IMR-90 (cell line): ENCODE measurements at regions not wholly inside any gene's neighbourhood (a gene's known extent, or its start where the extent isn't known, plus 50 kb on each side); places are given as distances from the start of the nearest gene placed in this dataset.

Source experiments
- ATAC-seq: fragments of 200-7000 bp; cut with Tn5 transposase; 2 replicates; pipeline ENCODE4 v1.9.1; 2020; ENCODE audit warnings: low read depth, mild to moderate bottlenecking, moderate library complexity
- BruUV-seq: library from RNA; stranded (reverse); fragments of 400-500 nt; replicated peaks from 2 replicates; lab custom pipeline; 2021; lab: Mats Ljungman, UMichigan
- CTCF ChIA-PET: fragments of 300-600 bp; formaldehyde crosslinking; extraction: SDS; loops from one replicate; lab custom pipeline; 2021; ENCODE audit warnings: antibody characterized with exemption; lab: Yijun Ruan, JAX
- POLR2A ChIA-PET: fragments of 300-600 bp; sonication (Branson Sonifier 250); formaldehyde crosslinking; loops from one replicate; lab custom pipeline; 2022; ENCODE audit warnings: antibody characterized with exemption; ENCODE audit not compliant: unreplicated experiment; lab: Charles Lee
- DNase-seq: peaks from one replicate; pipeline ENCODE4 v3.0.0; 2013
- H2AFZ ChIP-seq: replicated peaks from 2 replicates; pipeline ENCODE3; 2013; ENCODE audit warnings: low read length, mild to moderate bottlenecking; ENCODE audit not compliant: poor library complexity
- H2AK5ac ChIP-seq: 2 replicates; pipeline ENCODE4 v1.6.1; 2013; ENCODE audit warnings: low read depth, low read length, inconsistent platforms
- H2AK9ac ChIP-seq: replicated peaks from 2 replicates; pipeline ENCODE3; 2013; ENCODE audit warnings: mild to moderate bottlenecking, low read depth, low read length, moderate library complexity; ENCODE audit not compliant: poor library complexity
- H2BK120ac ChIP-seq: 2 replicates; pipeline ENCODE4 v1.6.1; 2013; ENCODE audit warnings: low read depth, low read length, inconsistent platforms
- H2BK15ac ChIP-seq: 3 replicates; pipeline ENCODE4 v1.6.1; 2013; ENCODE audit warnings: low read depth, low read length, inconsistent platforms
- H2BK20ac ChIP-seq: 2 replicates; pipeline ENCODE4 v1.6.1; 2013; ENCODE audit warnings: low read depth, mild to moderate bottlenecking, inconsistent platforms, low read length, moderate library complexity
- H2BK5ac ChIP-seq: 2 replicates; pipeline ENCODE4 v1.6.1; 2013; ENCODE audit warnings: mild to moderate bottlenecking, low read depth, low read length, inconsistent platforms; ENCODE audit not compliant: poor library complexity, severe bottlenecking
- H3K14ac ChIP-seq: replicated peaks from 2 replicates; pipeline ENCODE4 v1.6.1; 2013; ENCODE audit warnings: low read depth, low read length, inconsistent platforms
- H3K18ac ChIP-seq: 2 replicates; pipeline ENCODE4 v1.6.1; 2013; ENCODE audit warnings: low read depth, low read length, control low read depth
- H3K23ac ChIP-seq: 2 replicates; pipeline ENCODE4 v1.6.1; 2013; ENCODE audit warnings: low read depth, low read length, inconsistent platforms
- H3K27ac ChIP-seq: 2 replicates; pipeline ENCODE4 v1.5.1; 2013; ENCODE audit warnings: mild to moderate bottlenecking, control low read depth, low read length; ENCODE audit not compliant: insufficient read depth
- H3K27me3 ChIP-seq: 2 replicates; pipeline ENCODE4 v1.6.1; 2013; ENCODE audit warnings: low read length; ENCODE audit not compliant: control insufficient read depth, insufficient read depth
- H3K36me3 ChIP-seq: 2 replicates; pipeline ENCODE4 v1.6.1; 2013; ENCODE audit warnings: low read length, mixed read lengths; ENCODE audit not compliant: control insufficient read depth, insufficient read depth
- H3K4ac ChIP-seq: 2 replicates; pipeline ENCODE4 v1.6.1; 2013; ENCODE audit warnings: low read depth, low read length, inconsistent platforms
- H3K4me1 ChIP-seq: 2 replicates; pipeline ENCODE4 v1.6.1; 2013; ENCODE audit warnings: low read length, mixed read lengths; ENCODE audit not compliant: control insufficient read depth, insufficient read depth
- H3K4me2 ChIP-seq: 2 replicates; pipeline ENCODE4 v1.6.1; 2013; ENCODE audit warnings: low read depth, mild to moderate bottlenecking, control low read depth, low read length, moderate library complexity
- H3K4me3 ChIP-seq: 2 replicates; pipeline ENCODE4 v1.5.1; 2013; ENCODE audit warnings: low read depth, mild to moderate bottlenecking, control low read depth, low read length, moderate library complexity; ENCODE audit not compliant: insufficient read depth
- H3K56ac ChIP-seq: 2 replicates; pipeline ENCODE4 v1.6.1; 2013; ENCODE audit warnings: low read length, inconsistent platforms; ENCODE audit not compliant: insufficient read depth; ENCODE audit errors: extremely low read depth
- H3K79me1 ChIP-seq, 2 experiments: 2 replicates each; pipeline ENCODE4 v1.6.1; 2013; ENCODE audit warnings: low read length in 2 of 2, inconsistent platforms in 1 of 2, low read depth in 1 of 2
- H3K9ac ChIP-seq: 2 replicates; pipeline ENCODE4 v1.6.1; 2013; ENCODE audit warnings: low read depth, low read length, control low read depth
- H3K9me1 ChIP-seq: 2 replicates; pipeline ENCODE4 v1.6.1; 2013; ENCODE audit warnings: low read length, inconsistent platforms; ENCODE audit not compliant: insufficient read depth
- H3K9me3 ChIP-seq: 2 replicates; pipeline ENCODE4 v1.6.1; 2013; ENCODE audit warnings: low read length; ENCODE audit not compliant: control insufficient read depth, insufficient read depth
- H4K20me1 ChIP-seq: 2 replicates; pipeline ENCODE4 v1.6.1; 2013; ENCODE audit warnings: low read length, inconsistent platforms; ENCODE audit not compliant: insufficient read depth
- H4K5ac ChIP-seq: 2 replicates; pipeline ENCODE4 v1.6.1; 2013; ENCODE audit warnings: mild to moderate bottlenecking, low read depth, low read length, control low read depth
- H4K8ac ChIP-seq, 2 experiments: 2 replicates each; pipeline ENCODE4 v1.6.1; 2013; ENCODE audit warnings: low read depth in 2 of 2, low read length in 2 of 2, control low read depth in 1 of 2, inconsistent platforms in 1 of 2
- H4K91ac ChIP-seq: 2 replicates; pipeline ENCODE4 v1.6.1; 2013; ENCODE audit warnings: low read depth, low read length, inconsistent platforms; ENCODE audit not compliant: insufficient read depth
- BHLHE40 ChIP-seq: fragments of 150-350 bp; IDR thresholded peaks from 2 replicates; pipeline ENCODE4 v1.6.1; 2016; ENCODE audit warnings: mild to moderate bottlenecking, low read depth, low read length
- CEBPB ChIP-seq: IDR thresholded peaks from 2 replicates; pipeline ENCODE4 v1.6.1; 2012; ENCODE audit warnings: low read depth, low read length, improper control_type of control experiment
- CHD1 ChIP-seq: IDR thresholded peaks from 2 replicates; pipeline ENCODE4 v1.6.1; 2012; ENCODE audit warnings: low read depth, low read length, improper control_type of control experiment
- FOS ChIP-seq: fragments of 150-350 bp; IDR thresholded peaks from 2 replicates; pipeline ENCODE4 v1.6.1; 2016; ENCODE audit warnings: low read depth, low read length
- POLR2A ChIP-seq: IDR thresholded peaks from 2 replicates; pipeline ENCODE4 v1.6.1; 2012; ENCODE audit warnings: mild to moderate bottlenecking, low read depth, low read length
- RCOR1 ChIP-seq: IDR thresholded peaks from 2 replicates; pipeline ENCODE4 v1.6.1; 2012; ENCODE audit warnings: mild to moderate bottlenecking, low read length, improper control_type of control experiment; ENCODE audit not compliant: insufficient replicate concordance
- SMC3 ChIP-seq: fragments of 150-350 bp; IDR thresholded peaks from 2 replicates; pipeline ENCODE4 v1.6.1; 2016; ENCODE audit warnings: low read depth, mild to moderate bottlenecking, antibody characterized with exemption, low read length, moderate library complexity
- WGBS, 2 experiments: methylation state at CpG; one replicate each; pipeline versions ENCODE4 v1.1.5 to v1.1.7; 2013; ENCODE audit warnings: missing lambda C conversion rate in 2 of 2; ENCODE audit not compliant: insufficient read length in 1 of 2; ENCODE audit errors: extremely low coverage in 2 of 2; 5-methylcytosine and 5-hydroxymethylcytosine counted together
- dilution Hi-C: fragments of 300-500 bp; cut with HindIII; formaldehyde crosslinking; loops from one replicate; pipeline ENCODE4 v1.14.3; 2018; ENCODE audit warnings: low sequenced_read_pairs; ENCODE audit not compliant: unreplicated experiment
- in situ Hi-C: fragments of 300-500 bp; cut with MboI; formaldehyde crosslinking; loops from 3 replicates; pipeline ENCODE4 v1.14.3; 2019; ENCODE audit warnings: low sequenced_read_pairs, inconsistent platforms, mixed read lengths
- intact Hi-C: fragments of 100-400 bp; cut with micrococcal nuclease; formaldehyde crosslinking; loops from 2 replicates; pipeline ENCODE4 v1.10.0; 2022
- TF ChIP-seq, protein P1 (sequence below): fragments of 150-350 bp; IDR thresholded peaks from 2 replicates; pipeline ENCODE4 v1.6.1; 2017; ENCODE audit warnings: mild to moderate bottlenecking, antibody characterized with exemption, low read length, low read depth

DNA sequence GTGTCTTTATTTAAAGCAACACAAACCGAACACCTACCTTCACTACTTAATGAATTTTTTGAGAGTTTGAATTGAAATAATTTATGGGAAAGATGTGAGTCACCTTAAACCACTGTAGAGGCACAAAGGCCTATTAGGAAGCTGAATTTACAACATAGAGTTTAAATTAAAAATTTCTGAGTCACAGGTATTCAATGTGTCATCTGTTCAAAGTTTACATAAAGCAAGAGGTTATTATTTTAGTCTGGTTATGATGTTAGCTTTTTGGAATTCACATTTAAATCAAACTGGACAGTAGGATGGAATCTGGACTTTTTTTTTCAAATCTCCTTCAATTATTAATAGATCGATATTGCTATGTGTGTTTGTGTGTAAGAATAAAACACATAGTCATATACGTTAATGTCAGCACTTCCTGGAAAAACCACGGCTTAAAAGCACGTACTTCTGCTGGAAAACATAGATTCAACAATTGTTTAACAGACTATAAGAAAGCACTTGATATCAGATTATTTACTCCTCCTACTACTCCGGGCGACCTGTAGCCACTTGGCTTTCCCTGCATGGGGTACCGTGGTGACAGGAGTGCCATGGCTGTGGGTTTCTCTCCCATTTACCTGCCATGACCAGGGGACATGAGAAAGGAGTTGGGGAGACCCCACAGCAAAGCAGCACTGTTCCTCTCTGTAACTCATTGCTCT, 638.6 kb downstream of the SEMA5A start:
- dilution Hi-C loops (no loop called here), intact Hi-C loops (loop anchor here (2.0 kb wide), 1 partner anchor 79 kb away; no protein-coding TSS in a partner anchor), in situ Hi-C loops (no loop called here)
- peak; percentile 86 for ATAC-seq
- no peaks in the 10 kb centered on the region for H3K9me3 ChIP-seq
- H3K4me3 ChIP-seq, result no peak overlapping the region
- peak overlapping the region; percentile 82 for H2AK5ac ChIP-seq
- H4K8ac ChIP-seq, result peak overlapping the region; percentile 96 to 98
- peak overlapping the region; percentile 97 for H4K91ac ChIP-seq
- H3K79me1 ChIP-seq, result no peaks in the 10 kb centered on the region; a peak in 1 of 4 replicates
- H2BK5ac ChIP-seq, result peak overlapping the region; percentile 94
- no peaks in the 10 kb centered on the region for H4K20me1 ChIP-seq
- peaks cover 12% of the 10 kb centered on the region for H3K4me1 ChIP-seq
- peak overlapping the region; percentile 98 for H2BK120ac ChIP-seq
- H3K36me3 ChIP-seq, result no peaks in the 10 kb centered on the region
- peak overlapping the region; percentile 97 for H3K18ac ChIP-seq
- peak; percentile 93 for DNase-seq
- peak overlapping the region; percentile 53 for H3K9ac ChIP-seq
- H2BK20ac ChIP-seq, result peak overlapping the region; percentile 95
- no TSS peak for BruUV-seq
- CTCF ChIA-PET, result interaction anchor here (0.8 to 1.4 kb wide), 4 partner anchors 11 to 127 kb away, joined by 3 to 4 read pairs (median 3); no protein-coding TSS in a partner anchor
- no CpG with 5 or more reads among the region's 8 CpGs for WGBS, 2 experiments
- H2AK9ac ChIP-seq, result peak overlapping the region; percentile 1
- peaks cover 12% of the 10 kb centered on the region for H3K9me1 ChIP-seq
- H3K4me2 ChIP-seq, result peak overlapping the region; percentile 59; the same call in 1 of the 2 replicates
- POLR2A ChIA-PET, result no interaction called here
- H3K4ac ChIP-seq, result peak overlapping the region; percentile 96
- TF ChIP-seq RCOR1, result no peak
- TF ChIP-seq BHLHE40, result no peak; the same call in 1 of the 2 replicates
- TF ChIP-seq, protein P1, sequence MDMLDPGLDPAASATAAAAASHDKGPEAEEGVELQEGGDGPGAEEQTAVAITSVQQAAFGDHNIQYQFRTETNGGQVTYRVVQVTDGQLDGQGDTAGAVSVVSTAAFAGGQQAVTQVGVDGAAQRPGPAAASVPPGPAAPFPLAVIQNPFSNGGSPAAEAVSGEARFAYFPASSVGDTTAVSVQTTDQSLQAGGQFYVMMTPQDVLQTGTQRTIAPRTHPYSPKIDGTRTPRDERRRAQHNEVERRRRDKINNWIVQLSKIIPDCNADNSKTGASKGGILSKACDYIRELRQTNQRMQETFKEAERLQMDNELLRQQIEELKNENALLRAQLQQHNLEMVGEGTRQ, result no peak
- TF ChIP-seq CEBPB, result peak; percentile 32; the same call in 1 of the 2 replicates
- TF ChIP-seq CHD1, result no peak
- no peak for TF ChIP-seq SMC3
- no peak for TF ChIP-seq POLR2A
- TF ChIP-seq FOS, result peak; percentile 94
- H3K23ac ChIP-seq, result peak overlapping the region; percentile 37; the same call in 1 of the 2 replicates
- H3K27ac ChIP-seq, result peak overlapping the region; percentile 100
- H3K56ac ChIP-seq, result peak overlapping the region; percentile 81
- H2BK15ac ChIP-seq, result peak overlapping the region; percentile 82
- H3K14ac ChIP-seq, result peak overlapping the region; percentile 90
- H3K27me3 ChIP-seq, result no peaks in the 10 kb centered on the region
- H4K5ac ChIP-seq, result peak overlapping the region; percentile 96
- peak overlapping the region; percentile 65 for H2AFZ ChIP-seq
